ENCODE measurements at regions not wholly inside any gene's neighbourhood (a gene's known extent, or its start where the extent isn't known, plus 50 kb on each side); places are given as distances from the start of the nearest gene placed in this dataset.

DNA sequence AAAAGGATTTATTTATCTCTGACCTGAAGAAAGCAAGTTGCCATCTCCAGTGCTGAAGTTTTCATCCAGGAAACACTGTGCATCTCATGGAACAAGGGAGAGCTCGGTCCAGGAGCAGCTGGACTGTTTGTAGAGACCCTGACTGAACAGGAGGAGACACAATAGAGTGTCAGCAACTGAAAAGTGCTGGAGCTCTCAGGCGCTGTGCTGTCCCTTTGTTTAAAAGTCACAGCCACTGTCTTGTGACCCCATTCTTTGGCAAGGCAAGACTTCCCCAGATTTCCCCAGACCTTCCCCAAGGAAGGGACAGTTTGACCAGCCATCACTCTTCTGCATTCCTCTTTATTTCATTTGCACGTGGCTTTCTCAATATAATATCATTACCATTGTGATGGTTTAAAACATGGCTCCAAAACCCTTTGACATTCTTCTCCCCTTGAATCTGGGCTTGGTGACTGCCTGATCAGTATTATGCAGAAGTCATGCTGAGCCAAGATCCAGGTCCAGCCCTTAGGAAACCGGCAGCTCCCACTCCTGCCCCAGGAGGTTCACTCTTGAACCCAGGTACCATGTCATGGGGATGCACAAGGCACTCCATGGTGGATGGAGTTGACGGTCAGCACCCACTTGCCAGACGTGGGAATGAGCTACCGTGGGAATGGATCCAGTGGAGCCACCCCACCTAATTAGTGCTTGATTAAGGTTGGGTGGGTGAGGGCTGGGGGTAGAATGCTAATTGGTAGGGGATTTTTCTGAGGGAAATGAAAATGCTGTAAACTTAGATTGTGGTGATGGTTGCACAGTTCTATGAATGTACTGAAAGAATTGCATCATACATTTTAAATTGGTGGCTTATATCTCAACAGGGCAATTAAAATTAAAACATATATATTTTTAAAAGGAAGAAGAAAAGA lies 497.9 kb upstream of the RAB6C start:
- Histone ChIP-seq H3K27ac (no peak overlapping the region), H3K27me3 (no peaks in the 10 kb centered on the region), H3K4me3 (no peak overlapping the region), H3K36me3 (no peaks in the 10 kb centered on the region), H3K9me3 (no peaks in the 10 kb centered on the region), H3K4me1 (no peaks in the 10 kb centered on the region)
- WGBS, 2 donors: 78 to 83% methylated on average over 7 of the region's 7 CpGs
- DNase-seq (ENCODE audit: low spot score in 2 of 2): no peak
- no peak for TF ChIP-seq EP300 (IDR thresholded peaks at IDR 0.05)
- TF ChIP-seq, protein P1, sequence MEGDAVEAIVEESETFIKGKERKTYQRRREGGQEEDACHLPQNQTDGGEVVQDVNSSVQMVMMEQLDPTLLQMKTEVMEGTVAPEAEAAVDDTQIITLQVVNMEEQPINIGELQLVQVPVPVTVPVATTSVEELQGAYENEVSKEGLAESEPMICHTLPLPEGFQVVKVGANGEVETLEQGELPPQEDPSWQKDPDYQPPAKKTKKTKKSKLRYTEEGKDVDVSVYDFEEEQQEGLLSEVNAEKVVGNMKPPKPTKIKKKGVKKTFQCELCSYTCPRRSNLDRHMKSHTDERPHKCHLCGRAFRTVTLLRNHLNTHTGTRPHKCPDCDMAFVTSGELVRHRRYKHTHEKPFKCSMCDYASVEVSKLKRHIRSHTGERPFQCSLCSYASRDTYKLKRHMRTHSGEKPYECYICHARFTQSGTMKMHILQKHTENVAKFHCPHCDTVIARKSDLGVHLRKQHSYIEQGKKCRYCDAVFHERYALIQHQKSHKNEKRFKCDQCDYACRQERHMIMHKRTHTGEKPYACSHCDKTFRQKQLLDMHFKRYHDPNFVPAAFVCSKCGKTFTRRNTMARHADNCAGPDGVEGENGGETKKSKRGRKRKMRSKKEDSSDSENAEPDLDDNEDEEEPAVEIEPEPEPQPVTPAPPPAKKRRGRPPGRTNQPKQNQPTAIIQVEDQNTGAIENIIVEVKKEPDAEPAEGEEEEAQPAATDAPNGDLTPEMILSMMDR (IDR thresholded peaks at IDR 0.05): no peak
- no peak for TF ChIP-seq POLR2A (IDR thresholded peaks at IDR 0.05)

DNA sequence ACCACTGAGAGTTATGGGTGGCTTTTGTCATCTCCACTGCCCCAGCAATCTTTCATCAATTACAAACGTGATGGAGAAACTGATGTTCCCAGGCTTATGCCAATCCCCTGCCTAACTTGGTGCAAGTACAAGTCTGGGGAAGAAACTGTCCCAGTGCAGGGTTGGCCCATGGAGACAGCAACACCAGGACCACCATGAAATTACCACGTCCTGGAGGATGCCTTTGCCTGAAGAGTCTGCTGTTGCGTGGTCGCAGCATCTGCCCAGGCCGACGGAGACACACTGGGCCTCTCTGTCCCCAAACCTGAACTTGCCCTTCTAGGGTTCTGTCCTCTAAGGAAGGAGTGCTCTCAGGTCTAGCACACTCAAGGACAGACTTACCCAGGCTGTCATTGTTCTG lies 496.8 kb upstream of the RAB6C start:
- TF ChIP-seq, protein P1 (IDR thresholded peaks at IDR 0.05): no peak
- TF ChIP-seq EP300 (IDR thresholded peaks at IDR 0.05) (no peak), POLR2A (IDR thresholded peaks at IDR 0.05) (no peak)
- DNase-seq (ENCODE audit: low spot score in 2 of 2): no peak
- Histone ChIP-seq H3K9me3 (no peaks in the 10 kb centered on the region), H3K36me3 (no peaks in the 10 kb centered on the region), H3K4me1 (no peaks in the 10 kb centered on the region), H3K27me3 (no peaks in the 10 kb centered on the region), H3K4me3 (no peak overlapping the region), H3K27ac (no peak overlapping the region)
- 88 to 95% methylated on average over 6 of the region's 6 CpGs for WGBS, 2 donors

DNA sequence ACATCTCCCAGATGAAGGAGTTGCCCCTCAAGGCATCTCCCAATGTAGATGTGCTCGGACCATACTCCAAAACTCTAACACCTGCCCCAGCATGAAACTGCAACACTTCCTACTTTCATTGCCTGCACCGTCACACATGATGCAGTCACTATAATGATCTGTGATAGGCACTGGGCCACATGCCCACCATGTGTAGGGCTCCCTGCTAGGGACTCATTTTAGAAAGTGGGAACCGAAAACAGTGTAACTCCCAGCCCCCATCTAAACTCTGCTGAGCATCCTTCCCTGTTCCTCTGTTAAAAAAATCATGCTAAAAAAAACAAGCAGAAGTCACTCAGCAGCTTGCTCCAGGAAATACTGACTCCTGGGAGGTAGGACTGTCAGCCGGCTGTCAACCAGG lies 496.1 kb upstream of the RAB6C start:
- WGBS, 2 donors: 73 to 76% methylated on average over 4 of the region's 4 CpGs
- Histone ChIP-seq H3K36me3 (no peaks in the 10 kb centered on the region), H3K4me1 (no peaks in the 10 kb centered on the region), H3K4me3 (no peak overlapping the region), H3K27me3 (no peaks in the 10 kb centered on the region), H3K9me3 (no peaks in the 10 kb centered on the region), H3K27ac (no peak overlapping the region)
- no peak for DNase-seq (ENCODE audit: low spot score in 2 of 2)
- TF ChIP-seq, protein P1 (IDR thresholded peaks at IDR 0.05): no peak
- TF ChIP-seq EP300 (IDR thresholded peaks at IDR 0.05): no peak
- TF ChIP-seq POLR2A (IDR thresholded peaks at IDR 0.05): no peak

- Histone ChIP-seq H3K4me1 (no peaks in the 10 kb centered on the region), H3K9me3 (no peaks in the 10 kb centered on the region), H3K4me3 (no peak overlapping the region), H3K27me3 (no peaks in the 10 kb centered on the region), H3K27ac (no peak overlapping the region), H3K36me3 (no peaks in the 10 kb centered on the region)
- WGBS, 2 donors: 60 to 65% methylated on average over 10 of the region's 10 CpGs
- DNase-seq (ENCODE audit: low spot score in 2 of 2): no peak
- TF ChIP-seq EP300 (IDR thresholded peaks at IDR 0.05) (no peak), POLR2A (IDR thresholded peaks at IDR 0.05) (no peak)
Measured at GRCh38 chr2:129484999-129485897, 494.2 kb upstream of the RAB6C start.

- Histone ChIP-seq H3K27me3 (no peaks in the 10 kb centered on the region), H3K27ac (no peak overlapping the region), H3K36me3 (no peaks in the 10 kb centered on the region), H3K4me1 (no peaks in the 10 kb centered on the region), H3K9me3 (no peaks in the 10 kb centered on the region), H3K4me3 (no peak overlapping the region)
- 81 to 91% methylated on average over 4 of the region's 4 CpGs for WGBS, 2 donors
- no peak for DNase-seq (ENCODE audit: low spot score in 2 of 2)
- no peak for TF ChIP-seq POLR2A (IDR thresholded peaks at IDR 0.05)
- no peak for TF ChIP-seq EP300 (IDR thresholded peaks at IDR 0.05)
- TF ChIP-seq, protein P1 (IDR thresholded peaks at IDR 0.05): no peak
Measured at GRCh38 chr2:129488376-129488775, 491.1 kb upstream of the RAB6C start.
